NCI-H1417 (cell line): ENCODE measurements at regions not wholly inside any gene's neighbourhood (a gene's known extent, or its start where the extent isn't known, plus 50 kb on each side); places are given as distances from the start of the nearest gene placed in this dataset.
"Not testable (repeated sequence)": the region's sequence is repeated elsewhere in the genome, so short reads cannot be mapped to it uniquely, and the experiment has no call there.

Experiments used
- DNase-seq, 3 experiments: peaks; one replicate each; lab custom pipeline; 2025; lab: John Stamatoyannopoulos, UW

- DNase-seq: no peak
Measured at GRCh38 chr4:128758314-128758922, 51.1 kb upstream of the JADE1 start.

- DNase-seq: peak in 1 of 3 experiments; percentile 16
Measured at GRCh38 chr4:128757712-128758111, 51.8 kb upstream of the JADE1 start.

- no peak for DNase-seq
Measured at GRCh38 chr4:128751354-128751753, 58.1 kb upstream of the JADE1 start.

GRCh38 chr4:128741748-128742147 lies 67.8 kb upstream of the JADE1 start:
- DNase-seq: not testable (repeated sequence)

- no peak for DNase-seq
Measured at GRCh38 chr4:128737098-128737513, 72.4 kb upstream of the JADE1 start.

- no peak for DNase-seq
Measured at GRCh38 chr4:128735714-128736113, 73.8 kb upstream of the JADE1 start.

GRCh38 chr4:128728190-128728589 lies 81.3 kb upstream of the JADE1 start:
- DNase-seq: no peak

- no peak for DNase-seq
Measured at GRCh38 chr4:128727658-128728057, 81.8 kb upstream of the JADE1 start.

GRCh38 chr4:128725405-128726055 lies 84.0 kb upstream of the JADE1 start:
- DNase-seq: no peak

GRCh38 chr4:128722911-128723310 lies 86.6 kb upstream of the JADE1 start:
- DNase-seq: no peak

- DNase-seq: no peak
Measured at GRCh38 chr4:128721896-128722295, 87.6 kb upstream of the JADE1 start.

GRCh38 chr4:128720270-128720669 lies 89.2 kb upstream of the JADE1 start:
- DNase-seq: no peak

GRCh38 chr4:128718768-128719167 lies 90.7 kb upstream of the JADE1 start:
- no peak for DNase-seq

- no peak for DNase-seq
Measured at GRCh38 chr4:128716338-128716737, 93.2 kb upstream of the JADE1 start.

- no peak for DNase-seq
Measured at GRCh38 chr4:128715616-128716015, 93.9 kb upstream of the JADE1 start.

- peak in 2 of 3 experiments; percentile 0 to 24 for DNase-seq
Measured at GRCh38 chr4:128711361-128711760, 98.1 kb upstream of the JADE1 start.

- no peak for DNase-seq
Measured at GRCh38 chr4:128709268-128709667, 100.2 kb upstream of the JADE1 start.

GRCh38 chr4:128707864-128708263 lies 101.6 kb upstream of the JADE1 start:
- DNase-seq: no peak

- no peak for DNase-seq
Measured at GRCh38 chr4:128703948-128704347, 105.6 kb upstream of the JADE1 start.

- no peak for DNase-seq
Measured at GRCh38 chr4:128700659-128701350, 108.7 kb upstream of the JADE1 start.

- DNase-seq: no peak
Measured at GRCh38 chr4:128698386-128698785, 111.1 kb upstream of the JADE1 start.

- no peak for DNase-seq
Measured at GRCh38 chr4:128697323-128697722, 112.2 kb upstream of the JADE1 start.

GRCh38 chr4:128690011-128690410 lies 119.5 kb upstream of the JADE1 start:
- DNase-seq: no peak
